Ovary (tissue), 7 donors: ENCODE measurements at regions not wholly inside any gene's neighbourhood (a gene's known extent, or its start where the extent isn't known, plus 50 kb on each side); places are given as distances from the start of the nearest gene placed in this dataset.
A peak's percentile ranks its signal among the peaks of the same experiment; 100 is the strongest.

Experiments used
- DNase-seq, 5 donors: peaks; one replicate each; pipeline ENCODE4 v3.0.0-alpha.2; 2019 to 2020
- H3K27ac ChIP-seq, 2 donors: fragments of 200-600 bp; one replicate each; pipeline versions ENCODE4 v1.5.1 to v1.8.0; 2019 to 2022
- H3K27me3 ChIP-seq: fragments of 200-600 bp; one replicate; pipeline ENCODE4 v1.8.0; 2022
- H3K36me3 ChIP-seq: fragments of 200-600 bp; sonication (generic); one replicate; pipeline ENCODE4 v1.5.1; 2019
- H3K4me1 ChIP-seq: one replicate; pipeline ENCODE4 v1.8.1; 2013; ENCODE audit warnings: mild to moderate bottlenecking, moderate library complexity; ENCODE audit not compliant: insufficient read depth
- H3K4me3 ChIP-seq: fragments of 200-600 bp; sonication (generic); one replicate; pipeline ENCODE4 v1.5.1; 2017
- H3K9me3 ChIP-seq, 2 donors: fragments of 200-600 bp in 1 of 2; sonication (generic) in 1 of 2; one replicate each; pipeline versions ENCODE4 v1.5.1 to v1.8.1; 2013 to 2019; ENCODE audit warnings: mild to moderate bottlenecking in 1 of 2, moderate library complexity in 1 of 2
- CTCF ChIP-seq, 3 donors: fragments of 450-650 bp in 2 of 3; fragments of 200-600 bp in 1 of 3; IDR thresholded peaks; one replicate each; pipeline versions ENCODE4 v1.5.1 to v1.8.0; 2016 to 2022; ENCODE audit warnings: antibody characterized with exemption in 3 of 3, mild to moderate bottlenecking in 1 of 3
- EP300 ChIP-seq: sonication (generic); formaldehyde crosslinking; IDR thresholded peaks from one replicate; pipeline ENCODE4 v1.6.1; 2017; ENCODE audit warnings: antibody characterized with exemption
- POLR2A ChIP-seq: fragments of 450-650 bp; IDR thresholded peaks from one replicate; pipeline ENCODE4 v1.6.1; 2017; ENCODE audit warnings: antibody characterized with exemption, mild to moderate bottlenecking, moderate library complexity
- WGBS, 3 donors: extraction: QIAGEN DNeasy Blood & Tissue Kit in 1 of 3; methylation state at CpG; one replicate each; pipeline versions ENCODE4 v1.1.5 to v1.1.7; 2013 to 2017; 5-methylcytosine and 5-hydroxymethylcytosine counted together
- intact Hi-C, 4 donors: fragments of 100-400 bp; cut with DNase I; formaldehyde crosslinking; loops; one replicate each; pipeline versions ENCODE4 v1.11.0 to v1.15.1; 2022 to 2023
- donor health status: DM: no; HTN: no; CAD: no; lungs with moderate emphysema.
- donor health status: DM: no; HTN: no; CAD: no.
- donor health status: Bipolar disorder and iron deficiency.
- donor health status: DM: no; HTN: no; CAD: no.
- donor health status: DM: yes; HTN: yes; CAD: no.

- TF ChIP-seq POLR2A (no peak), CTCF (IDR thresholded peaks at IDR 0.05) (no peak), EP300 (no peak)
- Histone ChIP-seq H3K27me3 (no peaks in the 10 kb centered on the region), H3K4me3 (no peak overlapping the region), H3K4me1 (no peaks in the 10 kb centered on the region), H3K9me3 (no peaks in the 10 kb centered on the region), H3K27ac (no peak overlapping the region), H3K36me3 (no peaks in the 10 kb centered on the region)
- whole genome bisulfite sequencing, 3 donors: 86 to 88% (median 86%) methylated on average over 18 to 19 of the region's 19 CpGs
- intact Hi-C loops: loop anchor here (5.0 to 10.0 kb wide), 4 partner anchors 303 to 395 kb away; partner anchors contain the start of gene C1QTNF1 (in 1 of the 4)
- no peak for DNase-seq
Measured at GRCh38 chr17:79389896-79390295, 221.0 kb downstream of the RBFOX3 start.

GRCh38 chr17:79388556-79389295, 222.1 kb downstream of the RBFOX3 start:
- 36 to 42% (median 37%) methylated on average over 28 of the region's 28 CpGs for WGBS, 3 donors
- no peak overlapping the region for H3K4me3 ChIP-seq
- H3K27me3 ChIP-seq: no peaks in the 10 kb centered on the region
- H3K4me1 ChIP-seq: no peaks in the 10 kb centered on the region
- peak in 2 of 5 donors; percentile 32 to 61 for DNase-seq
- H3K9me3 ChIP-seq: no peaks in the 10 kb centered on the region
- peak in 1 of 3 donors; percentile 8 for TF ChIP-seq CTCF (IDR thresholded peaks at IDR 0.05)
- no peak for TF ChIP-seq EP300
- no peak overlapping the region for H3K27ac ChIP-seq
- intact Hi-C loops: no loop called here
- no peaks in the 10 kb centered on the region for H3K36me3 ChIP-seq

- no peaks in the 10 kb centered on the region for H3K4me1 ChIP-seq
- H3K36me3 ChIP-seq: no peaks in the 10 kb centered on the region
- TF ChIP-seq CTCF (IDR thresholded peaks at IDR 0.05) (no peak), POLR2A (no peak), EP300 (no peak)
- 64 to 77% (median 67%) methylated on average over 6 of the region's 6 CpGs for whole genome bisulfite sequencing, 3 donors
- no peak overlapping the region for H3K27ac ChIP-seq
- intact Hi-C loops: no loop called here
- no peaks in the 10 kb centered on the region for H3K9me3 ChIP-seq
- no peak overlapping the region for H3K4me3 ChIP-seq
- DNase-seq: no peak
- H3K27me3 ChIP-seq: no peaks in the 10 kb centered on the region
Measured at GRCh38 chr17:79387783-79388182, 223.1 kb downstream of the RBFOX3 start.

GRCh38 chr17:79385962-79386563, 224.8 kb downstream of the RBFOX3 start:
- Histone ChIP-seq H3K9me3 (no peaks in the 10 kb centered on the region), H3K36me3 (no peaks in the 10 kb centered on the region), H3K27ac (no peak overlapping the region), H3K4me3 (no peak overlapping the region), H3K27me3 (no peaks in the 10 kb centered on the region), H3K4me1 (no peaks in the 10 kb centered on the region)
- intact Hi-C loops: no loop called here
- no peak for DNase-seq
- WGBS, 3 donors: 84 to 92% (median 89%) methylated on average over 5 of the region's 5 CpGs
- no peak for TF ChIP-seq CTCF (IDR thresholded peaks at IDR 0.05)
- TF ChIP-seq EP300: no peak
- no peak for TF ChIP-seq POLR2A
